HUES6 (cell line): ENCODE measurements at regions not wholly inside any gene's neighbourhood (a gene's known extent, or its start where the extent isn't known, plus 50 kb on each side); places are given as distances from the start of the nearest gene placed in this dataset.
"Not testable (repeated sequence)": the region's sequence is repeated elsewhere in the genome, so short reads cannot be mapped to it uniquely, and the experiment has no call there.

ENCODE experiments used
- H3K27ac ChIP-seq: 2 replicates; pipeline ENCODE4 v1.7.0; 2013; ENCODE audit warnings: low read depth, mild to moderate bottlenecking, low read length, inconsistent platforms
- H3K27me3 ChIP-seq: 2 replicates; pipeline ENCODE4 v1.6.1; 2013; ENCODE audit warnings: low read length; ENCODE audit not compliant: control insufficient read depth, insufficient read depth
- H3K36me3 ChIP-seq: 2 replicates; pipeline ENCODE4 v1.6.1; 2013; ENCODE audit warnings: low read length; ENCODE audit not compliant: control insufficient read depth, insufficient read depth
- H3K4me1 ChIP-seq: 2 replicates; pipeline ENCODE4 v1.6.1; 2013; ENCODE audit warnings: low read length; ENCODE audit not compliant: control insufficient read depth, insufficient read depth
- H3K4me3 ChIP-seq: 2 replicates; pipeline ENCODE4 v1.5.1; 2013; ENCODE audit warnings: low read depth, low read length
- H3K9ac ChIP-seq: one replicate; pipeline ENCODE4 v1.6.1; 2013; ENCODE audit warnings: mild to moderate bottlenecking, low read length
- H3K9me3 ChIP-seq: 2 replicates; pipeline ENCODE4 v1.6.1; 2013; ENCODE audit warnings: low read depth, low read length; ENCODE audit not compliant: control insufficient read depth, insufficient read depth

GRCh38 chr14:25832585-25832984 lies 765.2 kb downstream of the NOVA1 start:
- H3K9ac ChIP-seq, result no peak overlapping the region
- no peaks in the 10 kb centered on the region for H3K36me3 ChIP-seq
- no peaks in the 10 kb centered on the region for H3K27me3 ChIP-seq
- H3K9me3 ChIP-seq, result no peaks in the 10 kb centered on the region
- H3K4me3 ChIP-seq, result no peak overlapping the region
- no peak overlapping the region for H3K27ac ChIP-seq
- H3K4me1 ChIP-seq, result peaks cover 6% of the 10 kb centered on the region; the same call in 1 of the 2 replicates

- no peaks in the 10 kb centered on the region for H3K9me3 ChIP-seq
- no peak overlapping the region for H3K27ac ChIP-seq
- H3K4me3 ChIP-seq, result no peak overlapping the region
- no peak overlapping the region for H3K9ac ChIP-seq
- H3K36me3 ChIP-seq, result no peaks in the 10 kb centered on the region
- no peaks in the 10 kb centered on the region for H3K27me3 ChIP-seq
- peaks cover 4% of the 10 kb centered on the region; the same call in 1 of the 2 replicates for H3K4me1 ChIP-seq
These were observed 769.3 kb downstream of the NOVA1 start for GRCh38 chr14:25828562-25828961.

GRCh38 chr14:25826105-25826504 lies 771.7 kb downstream of the NOVA1 start:
- Histone ChIP-seq H3K36me3 (no peaks in the 10 kb centered on the region), H3K9me3 (no peaks in the 10 kb centered on the region), H3K27ac (no peak overlapping the region), H3K4me3 (no peak overlapping the region), H3K4me1 (no peaks in the 10 kb centered on the region), H3K9ac (no peak overlapping the region), H3K27me3 (no peaks in the 10 kb centered on the region)

- no peaks in the 10 kb centered on the region for H3K9me3 ChIP-seq
- no peaks in the 10 kb centered on the region for H3K36me3 ChIP-seq
- H3K27ac ChIP-seq, result no peak overlapping the region
- H3K4me3 ChIP-seq, result no peak overlapping the region
- H3K27me3 ChIP-seq, result no peaks in the 10 kb centered on the region
- H3K4me1 ChIP-seq, result no peaks in the 10 kb centered on the region; the same call in 1 of the 2 replicates
- H3K9ac ChIP-seq, result no peak overlapping the region
These were observed 770.4 kb upstream of the STXBP6 start for GRCh38 chr14:25820368-25820767.

GRCh38 chr14:25814622-25815021 lies 764.7 kb upstream of the STXBP6 start:
- H3K27ac ChIP-seq, H3K27me3 ChIP-seq, H3K4me3 ChIP-seq, H3K36me3 ChIP-seq, H3K9ac ChIP-seq, H3K9me3 ChIP-seq, H3K4me1 ChIP-seq: not testable (repeated sequence)

- Histone ChIP-seq H3K27ac (no peak overlapping the region), H3K4me1 (no peaks in the 10 kb centered on the region), H3K27me3 (no peaks in the 10 kb centered on the region), H3K9ac (no peak overlapping the region), H3K4me3 (no peak overlapping the region), H3K36me3 (no peaks in the 10 kb centered on the region), H3K9me3 (no peaks in the 10 kb centered on the region)
These were observed 753.6 kb upstream of the STXBP6 start for GRCh38 chr14:25803386-25804018.

- Histone ChIP-seq H3K9ac (no peak overlapping the region), H3K9me3 (no peaks in the 10 kb centered on the region), H3K27ac (no peak overlapping the region), H3K4me1 (peaks cover 5% of the 10 kb centered on the region; the same call in 1 of the 2 replicates), H3K27me3 (no peaks in the 10 kb centered on the region), H3K36me3 (no peaks in the 10 kb centered on the region), H3K4me3 (no peak overlapping the region)
These were observed 750.9 kb upstream of the STXBP6 start for GRCh38 chr14:25800841-25801240.

- Histone ChIP-seq H3K27ac (no peak overlapping the region), H3K4me1 (no peaks in the 10 kb centered on the region), H3K9me3 (peaks cover 5% of the 10 kb centered on the region; the same call in 1 of the 2 replicates), H3K9ac (no peak overlapping the region), H3K4me3 (no peak overlapping the region), H3K36me3 (no peaks in the 10 kb centered on the region), H3K27me3 (no peaks in the 10 kb centered on the region)
These were observed 738.3 kb upstream of the STXBP6 start for GRCh38 chr14:25788252-25788651.

GRCh38 chr14:25765909-25766308 lies 716.0 kb upstream of the STXBP6 start:
- H3K27ac ChIP-seq, result 0 out of 2 replicates have a peak overlapping the region, but pooled peaks have one; percentile 40
- H3K9ac ChIP-seq, result no peak overlapping the region
- no peaks in the 10 kb centered on the region for H3K27me3 ChIP-seq
- H3K36me3 ChIP-seq, result no peaks in the 10 kb centered on the region
- no peaks in the 10 kb centered on the region for H3K9me3 ChIP-seq
- no peak overlapping the region for H3K4me3 ChIP-seq
- no peaks in the 10 kb centered on the region for H3K4me1 ChIP-seq

GRCh38 chr14:25759920-25760655 lies 710.1 kb upstream of the STXBP6 start:
- H3K4me3 ChIP-seq, result no peak overlapping the region
- H3K27me3 ChIP-seq, result no peaks in the 10 kb centered on the region
- peaks cover 22% of the 10 kb centered on the region for H3K4me1 ChIP-seq
- no peaks in the 10 kb centered on the region for H3K36me3 ChIP-seq
- no peak overlapping the region for H3K27ac ChIP-seq
- no peaks in the 10 kb centered on the region for H3K9me3 ChIP-seq
- no peak overlapping the region for H3K9ac ChIP-seq

- Histone ChIP-seq H3K9ac (no peak overlapping the region), H3K9me3 (no peaks in the 10 kb centered on the region), H3K36me3 (no peaks in the 10 kb centered on the region), H3K27me3 (no peaks in the 10 kb centered on the region), H3K4me1 (peaks cover 22% of the 10 kb centered on the region), H3K4me3 (no peak overlapping the region), H3K27ac (no peak overlapping the region)
These were observed 709.3 kb upstream of the STXBP6 start for GRCh38 chr14:25759256-25759655.
